GM23338 (cell line): ENCODE measurements at regions not wholly inside any gene's neighbourhood (a gene's known extent, or its start where the extent isn't known, plus 50 kb on each side); places are given as distances from the start of the nearest gene placed in this dataset.

Experiments
- ATAC-seq: fragments of 200-7000 bp; cut with Tn5 transposase; 3 replicates; pipeline ENCODE4 v1.9.1; 2020
- DNase-seq: peaks from one replicate; pipeline ENCODE4 v3.0.0-alpha.2; 2015; ENCODE audit warnings: low spot score
- H2AFZ ChIP-seq: fragments of 200-600 bp; sonication (generic); 2 replicates; pipeline ENCODE4 v1.8.0; 2016; ENCODE audit warnings: antibody characterized with exemption, mild to moderate bottlenecking, moderate library complexity
- H3F3A ChIP-seq: fragments of 200-600 bp; sonication (generic); replicated peaks from 2 replicates; pipeline ENCODE4 v1.8.0; 2017; ENCODE audit warnings: antibody characterized with exemption, mixed run types, low read depth
- H3K27ac ChIP-seq: fragments of 200-600 bp; sonication (generic); 2 replicates; pipeline ENCODE4 v1.6.1; 2016; ENCODE audit warnings: low read depth
- H3K27me3 ChIP-seq: fragments of 200-600 bp; sonication (generic); 2 replicates; pipeline ENCODE4 v1.8.0; 2016; ENCODE audit warnings: mild to moderate bottlenecking, mixed run types, moderate library complexity; ENCODE audit not compliant: insufficient read depth
- H3K36me3 ChIP-seq: fragments of 200-600 bp; sonication (generic); 2 replicates; pipeline ENCODE4 v1.8.0; 2016; ENCODE audit warnings: mild to moderate bottlenecking; ENCODE audit not compliant: insufficient read depth
- H3K4me1 ChIP-seq: fragments of 200-600 bp; sonication (generic); 2 replicates; pipeline ENCODE4 v1.8.0; 2016; ENCODE audit warnings: mild to moderate bottlenecking, moderate library complexity; ENCODE audit not compliant: insufficient read depth
- H3K4me2 ChIP-seq: fragments of 200-600 bp; sonication (generic); 2 replicates; pipeline ENCODE4 v1.7.1; 2017; ENCODE audit warnings: mixed run types
- H3K4me3 ChIP-seq: fragments of 200-600 bp; sonication (generic); 2 replicates; pipeline ENCODE4 v1.6.1; 2016; ENCODE audit warnings: mixed run types
- H3K79me2 ChIP-seq: fragments of 200-600 bp; sonication (generic); replicated peaks from 2 replicates; pipeline ENCODE4 v1.8.0; 2017; ENCODE audit warnings: mild to moderate bottlenecking; ENCODE audit not compliant: insufficient read depth
- H3K9me2 ChIP-seq: fragments of 200-600 bp; sonication (generic); 2 replicates; pipeline ENCODE4 v1.8.0; 2017; ENCODE audit not compliant: insufficient read depth
- H4K20me1 ChIP-seq: fragments of 200-600 bp; sonication (generic); replicated peaks from 2 replicates; pipeline ENCODE4 v1.8.0; 2017; ENCODE audit warnings: mild to moderate bottlenecking; ENCODE audit not compliant: insufficient read depth
- H3K27ac Mint-ChIP-seq: 2 replicates; pipeline ENCODE4 v1.8.0; 2020; ENCODE audit warnings: inconsistent platforms, mild to moderate bottlenecking, moderate library complexity, mixed read lengths
- H3K27me3 Mint-ChIP-seq: 3 replicates; pipeline ENCODE4 v1.8.0; 2022; ENCODE audit warnings: low read depth, mild to moderate bottlenecking, moderate library complexity, mixed read lengths, inconsistent platforms; ENCODE audit not compliant: insufficient read depth, poor library complexity
- H3K36me3 Mint-ChIP-seq: 3 replicates; pipeline ENCODE4 v1.8.0; 2021; ENCODE audit warnings: low read depth, mild to moderate bottlenecking, inconsistent platforms, moderate library complexity, mixed read lengths
- H3K4me1 Mint-ChIP-seq: 3 replicates; pipeline ENCODE4 v1.8.0; 2020; ENCODE audit warnings: mild to moderate bottlenecking, inconsistent platforms, mixed read lengths
- H3K4me3 Mint-ChIP-seq: 3 replicates; pipeline ENCODE4 v1.8.0; 2021; ENCODE audit warnings: moderate library complexity, mild to moderate bottlenecking, inconsistent platforms, mixed read lengths
- H3K9me3 Mint-ChIP-seq: 3 replicates; pipeline ENCODE4 v1.8.0; 2020; ENCODE audit warnings: moderate library complexity, mild to moderate bottlenecking, inconsistent platforms, mixed read lengths
- CREB1 ChIP-seq: fragments of 250-450 bp; sonication (Bioruptor Pico); IDR thresholded peaks from 2 replicates; pipeline ENCODE4 v1.5.0; 2020; ENCODE audit warnings: low read depth, mild to moderate bottlenecking, moderate library complexity
- CTCF ChIP-seq, 2 experiments: fragments of 200-600 bp in 1 of 2; sonication (generic) in 1 of 2; conservative IDR thresholded peaks; 2 replicates each; pipeline versions ENCODE4 v1.5.1 to v1.6.1; 2016 to 2017; ENCODE audit warnings: antibody characterized with exemption in 2 of 2, low read depth in 2 of 2, mild to moderate bottlenecking in 2 of 2, moderate library complexity in 1 of 2
- ETS1 ChIP-seq: IDR thresholded peaks from 2 replicates; pipeline ENCODE4 v1.6.1; 2016; ENCODE audit warnings: antibody characterized with exemption
- EZH2 ChIP-seq: fragments of 200-600 bp; sonication (generic); IDR thresholded peaks from one replicate; pipeline ENCODE4 v1.8.0; 2017; ENCODE audit warnings: antibody characterized with exemption, mild to moderate bottlenecking, low read depth; ENCODE audit not compliant: unreplicated experiment
- EZH2phosphoT487 ChIP-seq: fragments of 200-600 bp; sonication (generic); IDR thresholded peaks from one replicate; pipeline ENCODE4 v1.8.1; 2018; ENCODE audit warnings: antibody characterized with exemption; ENCODE audit not compliant: unreplicated experiment
- JUNB ChIP-seq: IDR thresholded peaks from one replicate; pipeline ENCODE4 v1.6.1; 2016; ENCODE audit warnings: antibody characterized with exemption; ENCODE audit not compliant: unreplicated experiment
- NANOG ChIP-seq: IDR thresholded peaks from 2 replicates; pipeline ENCODE4 v1.6.1; 2016; ENCODE audit warnings: antibody characterized with exemption, borderline replicate concordance
- POLR2AphosphoS5 ChIP-seq: IDR thresholded peaks from 2 replicates; pipeline ENCODE4 v1.6.1; 2016; ENCODE audit warnings: antibody characterized with exemption, low read depth
- REST ChIP-seq: IDR thresholded peaks from one replicate; pipeline ENCODE4 v1.6.1; 2018; ENCODE audit warnings: antibody characterized with exemption; ENCODE audit not compliant: unreplicated experiment
- STAT1 ChIP-seq: IDR thresholded peaks from one replicate; pipeline ENCODE4 v1.6.1; 2016; ENCODE audit warnings: antibody characterized with exemption; ENCODE audit not compliant: unreplicated experiment
- ZNF114 ChIP-seq: fragments of 250-450 bp; sonication (Bioruptor Pico); IDR thresholded peaks from 2 replicates; pipeline ENCODE4 v1.5.0; 2020; ENCODE audit warnings: mild to moderate bottlenecking, moderate library complexity
- ZNF331 ChIP-seq: fragments of 250-450 bp; sonication (Bioruptor Pico); IDR thresholded peaks from 2 replicates; pipeline ENCODE4 v1.5.0; 2020; ENCODE audit warnings: low read depth, mild to moderate bottlenecking, moderate library complexity
- ZNF462 ChIP-seq: fragments of 250-450 bp; sonication (Bioruptor Pico); IDR thresholded peaks from 2 replicates; pipeline ENCODE4 v1.5.0; 2020; ENCODE audit warnings: mild to moderate bottlenecking, moderate library complexity

GRCh38 chr4:126372634-126373033 lies 1057.9 kb downstream of the FAT4 start:
- H3K4me1 ChIP-seq, result no peaks in the 10 kb centered on the region
- no peak for ATAC-seq

More at GRCh38 chr4:126372634-126373033, 1057.9 kb downstream of the FAT4 start:
- TF ChIP-seq NANOG (no peak), EZH2 (no peak), POLR2AphosphoS5 (no peak), ZNF462 (CRISPR knock-in tag) (no peak), CTCF (conservative IDR thresholded peaks at IDR 0.05; ENCODE audit: low read depth in 2 of 2) (no peak), EZH2phosphoT487 (no peak), STAT1 (no peak), REST (no peak), ETS1 (no peak), CREB1 (CRISPR knock-in tag) (no peak), JUNB (no peak), ZNF114 (CRISPR knock-in tag) (no peak), ZNF331 (CRISPR knock-in tag) (no peak)
- H3K79me2 ChIP-seq, result no peaks in the 10 kb centered on the region
- H3F3A ChIP-seq, result no peaks in the 10 kb centered on the region
- Mint-ChIP-seq H3K36me3 (no peaks in the 10 kb centered on the region), H3K4me1 (peaks cover 5% of the 10 kb centered on the region), H3K9me3 (no peaks in the 10 kb centered on the region), H3K27ac (no peak overlapping the region), H3K4me3 (no peak overlapping the region), H3K27me3 (no peaks in the 10 kb centered on the region)
- H3K36me3 ChIP-seq, result no peaks in the 10 kb centered on the region
- H2AFZ ChIP-seq, result no peak overlapping the region
- no peak overlapping the region for H3K4me2 ChIP-seq
- no peaks in the 10 kb centered on the region for H4K20me1 ChIP-seq
- no peak overlapping the region for H3K4me3 ChIP-seq
- H3K27ac ChIP-seq, result no peak overlapping the region
- no peaks in the 10 kb centered on the region for H3K27me3 ChIP-seq
- DNase-seq, result no peak
- no peaks in the 10 kb centered on the region for H3K9me2 ChIP-seq
